C4-2B (cell line): ENCODE measurements at regions not wholly inside any gene's neighbourhood (a gene's known extent, or its start where the extent isn't known, plus 50 kb on each side); places are given as distances from the start of the nearest gene placed in this dataset.

ENCODE experiments used
- CTCF ChIP-seq: fragments of 450-650 bp; conservative IDR thresholded peaks from 2 replicates; pipeline ENCODE4 v1.5.1; 2017; ENCODE audit warnings: mild to moderate bottlenecking
- ZFX ChIP-seq: fragments of 450-650 bp; IDR thresholded peaks from 2 replicates; pipeline ENCODE4 v1.6.1; 2017

DNA sequence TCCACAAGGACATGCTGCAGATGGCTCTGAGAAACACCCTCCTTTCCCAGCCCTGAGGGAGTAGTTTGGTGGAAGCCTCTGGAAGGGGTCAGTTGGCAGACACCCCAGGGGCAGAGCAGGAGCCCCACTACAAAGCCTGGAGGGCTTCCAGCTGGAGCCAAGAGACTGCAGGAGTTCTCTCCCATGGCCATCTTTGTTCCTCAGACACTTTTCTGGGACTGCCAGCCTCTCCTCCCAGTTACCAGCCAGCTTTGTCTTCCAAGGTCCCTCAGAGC lies 91.0 kb upstream of the PJA1 start:
- TF ChIP-seq CTCF: no peak
- no peak for TF ChIP-seq ZFX
